IPS-18c (cell line): ENCODE measurements at regions not wholly inside any gene's neighbourhood (a gene's known extent, or its start where the extent isn't known, plus 50 kb on each side); places are given as distances from the start of the nearest gene placed in this dataset.
"Not testable (repeated sequence)": the region's sequence is repeated elsewhere in the genome, so short reads cannot be mapped to it uniquely, and the experiment has no call there.

Source experiments
- H3K4me3 ChIP-seq: 2 replicates; pipeline ENCODE4 v1.7.0; 2013; ENCODE audit warnings: low read depth, mild to moderate bottlenecking, low read length, moderate library complexity; ENCODE audit not compliant: insufficient read depth
- H3K9me3 ChIP-seq: one replicate; pipeline ENCODE4 v1.6.1; 2013; ENCODE audit warnings: mild to moderate bottlenecking, low read length, moderate library complexity; ENCODE audit not compliant: control insufficient read depth, insufficient read depth

- H3K9me3 ChIP-seq: no peaks in the 10 kb centered on the region
- no peak overlapping the region for H3K4me3 ChIP-seq
Observed at GRCh38 chr21:28615276-28615675, 377.4 kb downstream of the LTN1 start.

- no peak overlapping the region for H3K4me3 ChIP-seq
Observed at GRCh38 chr21:28614791-28615190, 377.9 kb downstream of the LTN1 start.

GRCh38 chr21:28608646-28609045, 384.0 kb downstream of the LTN1 start:
- Histone ChIP-seq H3K4me3 (no peak overlapping the region), H3K9me3 (no peaks in the 10 kb centered on the region)

More at GRCh38 chr21:28614791-28615190, 377.9 kb downstream of the LTN1 start:
- H3K9me3 ChIP-seq: no peaks in the 10 kb centered on the region

GRCh38 chr21:28607545-28607944, 385.1 kb downstream of the LTN1 start:
- H3K4me3 ChIP-seq: no peak overlapping the region
- no peaks in the 10 kb centered on the region for H3K9me3 ChIP-seq

GRCh38 chr21:28604946-28605537, 387.6 kb downstream of the LTN1 start:
- peaks cover 5% of the 10 kb centered on the region for H3K9me3 ChIP-seq
- H3K4me3 ChIP-seq: no peak overlapping the region

GRCh38 chr21:28602546-28602945, 390.1 kb downstream of the LTN1 start:
- no peak overlapping the region for H3K4me3 ChIP-seq
- peaks cover 8% of the 10 kb centered on the region for H3K9me3 ChIP-seq

GRCh38 chr21:28598214-28598613, 394.5 kb downstream of the LTN1 start:
- H3K4me3 ChIP-seq: no peak overlapping the region
- peaks cover 8% of the 10 kb centered on the region for H3K9me3 ChIP-seq

GRCh38 chr21:28592205-28592865, 400.3 kb downstream of the LTN1 start:
- H3K9me3 ChIP-seq: no peaks in the 10 kb centered on the region
- H3K4me3 ChIP-seq: no peak overlapping the region

GRCh38 chr21:28590676-28591075, 402.0 kb downstream of the LTN1 start:
- H3K4me3 ChIP-seq: no peak overlapping the region
- H3K9me3 ChIP-seq: no peaks in the 10 kb centered on the region

GRCh38 chr21:28590026-28590425, 402.7 kb downstream of the LTN1 start:
- no peak overlapping the region for H3K4me3 ChIP-seq
- no peaks in the 10 kb centered on the region for H3K9me3 ChIP-seq

- H3K9me3 ChIP-seq: no peaks in the 10 kb centered on the region
Observed at GRCh38 chr21:28588997-28589396, 403.7 kb downstream of the LTN1 start.

GRCh38 chr21:28587748-28588147, 404.9 kb downstream of the LTN1 start:
- no peak overlapping the region for H3K4me3 ChIP-seq

More at GRCh38 chr21:28588997-28589396, 403.7 kb downstream of the LTN1 start:
- H3K4me3 ChIP-seq: no peak overlapping the region

GRCh38 chr21:28581976-28582375, 410.7 kb downstream of the LTN1 start:
- H3K9me3 ChIP-seq: no peaks in the 10 kb centered on the region
- no peak overlapping the region for H3K4me3 ChIP-seq

More at GRCh38 chr21:28587748-28588147, 404.9 kb downstream of the LTN1 start:
- no peaks in the 10 kb centered on the region for H3K9me3 ChIP-seq

GRCh38 chr21:28581311-28581731, 411.4 kb downstream of the LTN1 start:
- not testable (repeated sequence) for H3K9me3 ChIP-seq, H3K4me3 ChIP-seq

GRCh38 chr21:28580585-28580984, 412.1 kb downstream of the LTN1 start:
- H3K4me3 ChIP-seq: no peak overlapping the region
- no peaks in the 10 kb centered on the region for H3K9me3 ChIP-seq

GRCh38 chr21:28579986-28580550, 412.6 kb downstream of the LTN1 start:
- H3K4me3 ChIP-seq: no peak overlapping the region
- no peaks in the 10 kb centered on the region for H3K9me3 ChIP-seq

GRCh38 chr21:28568692-28569091, 424.0 kb downstream of the LTN1 start:
- Histone ChIP-seq H3K4me3 (no peak overlapping the region), H3K9me3 (no peaks in the 10 kb centered on the region)

- H3K4me3 ChIP-seq, H3K9me3 ChIP-seq: not testable (repeated sequence)
Observed at GRCh38 chr21:28563933-28564332, 428.7 kb downstream of the LTN1 start.
